ENCODE measurements at regions not wholly inside any gene's neighbourhood (a gene's known extent, or its start where the extent isn't known, plus 50 kb on each side); places are given as distances from the start of the nearest gene placed in this dataset.

- no peak for DNase-seq
- Mint-ChIP-seq H3K9me3 (peaks cover 16% of the 10 kb centered on the region), H3K4me3 (no peak overlapping the region), H3K27ac (no peak overlapping the region), H3K4me1 (ENCODE audit: low read depth) (peaks cover 88% of the 10 kb centered on the region), H3K36me3 (ENCODE audit: low read depth) (peaks cover 53% of the 10 kb centered on the region), H3K27me3 (ENCODE audit: insufficient read depth) (no peaks in the 10 kb centered on the region)
- TF ChIP-seq CTCF (IDR thresholded peaks at IDR 0.05) = peak; percentile 71
These were observed 121.1 kb downstream of the NUDT12 start for GRCh38 chr5:103441523-103441922.

GRCh38 chr5:103439007-103439406 lies 123.6 kb downstream of the NUDT12 start:
- H3K36me3 Mint-ChIP-seq (ENCODE audit: low read depth) = peaks cover 53% of the 10 kb centered on the region
- no peak for TF ChIP-seq CTCF (IDR thresholded peaks at IDR 0.05)
- peaks cover 84% of the 10 kb centered on the region for H3K4me1 Mint-ChIP-seq (ENCODE audit: low read depth)
- H3K27ac Mint-ChIP-seq = no peak overlapping the region
- DNase-seq = no peak
- H3K27me3 Mint-ChIP-seq (ENCODE audit: insufficient read depth) = no peaks in the 10 kb centered on the region
- no peak overlapping the region for H3K4me3 Mint-ChIP-seq
- peaks cover 16% of the 10 kb centered on the region for H3K9me3 Mint-ChIP-seq

- Mint-ChIP-seq H3K27me3 (ENCODE audit: insufficient read depth) (no peaks in the 10 kb centered on the region), H3K9me3 (peaks cover 8% of the 10 kb centered on the region), H3K36me3 (ENCODE audit: low read depth) (peaks cover 43% of the 10 kb centered on the region), H3K4me3 (no peak overlapping the region), H3K4me1 (ENCODE audit: low read depth) (peaks cover 86% of the 10 kb centered on the region), H3K27ac (no peak overlapping the region)
- no peak for TF ChIP-seq CTCF (IDR thresholded peaks at IDR 0.05)
- DNase-seq = no peak
These were observed 125.9 kb downstream of the NUDT12 start for GRCh38 chr5:103436656-103437055.

GRCh38 chr5:103436112-103436511 lies 126.5 kb downstream of the NUDT12 start:
- Mint-ChIP-seq H3K4me1 (ENCODE audit: low read depth) (peaks cover 86% of the 10 kb centered on the region), H3K36me3 (ENCODE audit: low read depth) (peaks cover 45% of the 10 kb centered on the region), H3K9me3 (peaks cover 8% of the 10 kb centered on the region), H3K4me3 (no peak overlapping the region), H3K27ac (no peak overlapping the region), H3K27me3 (ENCODE audit: insufficient read depth) (no peaks in the 10 kb centered on the region)
- no peak for DNase-seq
- TF ChIP-seq CTCF (IDR thresholded peaks at IDR 0.05) = no peak

- peaks cover 39% of the 10 kb centered on the region for H3K36me3 Mint-ChIP-seq (ENCODE audit: low read depth)
- H3K4me3 Mint-ChIP-seq = no peak overlapping the region
- no peak for TF ChIP-seq CTCF (IDR thresholded peaks at IDR 0.05)
- H3K9me3 Mint-ChIP-seq = peaks cover 8% of the 10 kb centered on the region
- no peak overlapping the region; the same call in 1 of the 2 replicates for H3K27ac Mint-ChIP-seq
- H3K4me1 Mint-ChIP-seq (ENCODE audit: low read depth) = peaks cover 86% of the 10 kb centered on the region
- no peaks in the 10 kb centered on the region for H3K27me3 Mint-ChIP-seq (ENCODE audit: insufficient read depth)
- DNase-seq = peak; percentile 39
These were observed 127.3 kb downstream of the NUDT12 start for GRCh38 chr5:103435136-103435889.
